PFSK-1 (cell line): ENCODE measurements at regions not wholly inside any gene's neighbourhood (a gene's known extent, or its start where the extent isn't known, plus 50 kb on each side); places are given as distances from the start of the nearest gene placed in this dataset.

Source experiments
- POLR2AphosphoS5 ChIP-seq: IDR thresholded peaks from 2 replicates; pipeline ENCODE4 v1.6.1; 2012; ENCODE audit warnings: low read depth, mild to moderate bottlenecking, control low read depth, low read length, moderate library complexity
- TAF1 ChIP-seq: IDR thresholded peaks from 2 replicates; pipeline ENCODE4 v1.6.1; 2012; ENCODE audit warnings: low read length, control low read depth, borderline replicate concordance; ENCODE audit not compliant: insufficient read depth
- TF ChIP-seq, protein P1 (sequence below), 2 experiments: IDR thresholded peaks; 2 replicates each; pipeline versions ENCODE4 v1.6.1 to v1.8.0; 2011 to 2012; ENCODE audit warnings: low read depth in 2 of 2, low read length in 2 of 2, control low read depth in 1 of 2, inconsistent platforms in 1 of 2, mild to moderate bottlenecking in 1 of 2, moderate library complexity in 1 of 2; ENCODE audit not compliant: insufficient read depth in 1 of 2

DNA sequence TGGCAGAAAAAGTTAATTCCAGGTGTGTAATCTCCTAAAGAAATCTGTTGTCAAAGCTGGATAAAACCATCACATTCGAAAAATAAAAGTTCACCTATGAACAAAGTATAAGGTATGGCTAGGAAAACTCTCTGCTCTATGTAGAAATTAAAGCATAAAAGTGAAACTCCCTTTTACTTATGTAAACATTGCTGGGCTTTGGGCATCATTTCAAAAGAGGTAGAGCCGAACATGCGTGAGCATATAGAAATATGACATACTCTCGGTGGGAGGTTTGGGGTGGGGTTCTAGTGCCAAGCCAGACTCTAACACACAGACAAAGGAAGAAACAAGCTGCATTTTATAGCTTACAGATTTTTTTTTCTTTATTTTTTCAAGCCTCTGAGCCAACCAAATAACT lies 306.8 kb upstream of the ATP11B start:
- no peak for TF ChIP-seq POLR2AphosphoS5
- TF ChIP-seq, protein P1, sequence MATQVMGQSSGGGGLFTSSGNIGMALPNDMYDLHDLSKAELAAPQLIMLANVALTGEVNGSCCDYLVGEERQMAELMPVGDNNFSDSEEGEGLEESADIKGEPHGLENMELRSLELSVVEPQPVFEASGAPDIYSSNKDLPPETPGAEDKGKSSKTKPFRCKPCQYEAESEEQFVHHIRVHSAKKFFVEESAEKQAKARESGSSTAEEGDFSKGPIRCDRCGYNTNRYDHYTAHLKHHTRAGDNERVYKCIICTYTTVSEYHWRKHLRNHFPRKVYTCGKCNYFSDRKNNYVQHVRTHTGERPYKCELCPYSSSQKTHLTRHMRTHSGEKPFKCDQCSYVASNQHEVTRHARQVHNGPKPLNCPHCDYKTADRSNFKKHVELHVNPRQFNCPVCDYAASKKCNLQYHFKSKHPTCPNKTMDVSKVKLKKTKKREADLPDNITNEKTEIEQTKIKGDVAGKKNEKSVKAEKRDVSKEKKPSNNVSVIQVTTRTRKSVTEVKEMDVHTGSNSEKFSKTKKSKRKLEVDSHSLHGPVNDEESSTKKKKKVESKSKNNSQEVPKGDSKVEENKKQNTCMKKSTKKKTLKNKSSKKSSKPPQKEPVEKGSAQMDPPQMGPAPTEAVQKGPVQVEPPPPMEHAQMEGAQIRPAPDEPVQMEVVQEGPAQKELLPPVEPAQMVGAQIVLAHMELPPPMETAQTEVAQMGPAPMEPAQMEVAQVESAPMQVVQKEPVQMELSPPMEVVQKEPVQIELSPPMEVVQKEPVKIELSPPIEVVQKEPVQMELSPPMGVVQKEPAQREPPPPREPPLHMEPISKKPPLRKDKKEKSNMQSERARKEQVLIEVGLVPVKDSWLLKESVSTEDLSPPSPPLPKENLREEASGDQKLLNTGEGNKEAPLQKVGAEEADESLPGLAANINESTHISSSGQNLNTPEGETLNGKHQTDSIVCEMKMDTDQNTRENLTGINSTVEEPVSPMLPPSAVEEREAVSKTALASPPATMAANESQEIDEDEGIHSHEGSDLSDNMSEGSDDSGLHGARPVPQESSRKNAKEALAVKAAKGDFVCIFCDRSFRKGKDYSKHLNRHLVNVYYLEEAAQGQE (IDR thresholded peaks at IDR 0.05; ENCODE audit: insufficient read depth in 1 of 2, low read depth in 2 of 2, low read length in 2 of 2), result no peak
- no peak for TF ChIP-seq TAF1
